Fibroblast of lung (primary cell): ENCODE measurements at regions not wholly inside any gene's neighbourhood (a gene's known extent, or its start where the extent isn't known, plus 50 kb on each side); places are given as distances from the start of the nearest gene placed in this dataset.

Source experiments
- DNase-seq, 2 donors: peaks; one replicate each; pipeline versions ENCODE4 v3.0.0 to v3.0.0-alpha.2; 2010; ENCODE audit warnings: low read depth in 2 of 2
- H2AFZ ChIP-seq: 2 replicates; pipeline ENCODE4 v1.5.1; 2012; ENCODE audit warnings: low read length, control low read depth, inconsistent platforms
- H3K27ac ChIP-seq: 2 replicates; pipeline ENCODE4 v1.5.1; 2011; ENCODE audit warnings: low read length, control low read depth; ENCODE audit not compliant: insufficient read depth
- H3K27me3 ChIP-seq: 2 replicates; pipeline ENCODE4 v1.5.1; 2011; ENCODE audit warnings: mild to moderate bottlenecking, low read length; ENCODE audit not compliant: control insufficient read depth, insufficient read depth
- H3K36me3 ChIP-seq: 2 replicates; pipeline ENCODE4 v1.5.1; 2011; ENCODE audit warnings: low read length; ENCODE audit not compliant: control insufficient read depth, insufficient read depth
- H3K4me1 ChIP-seq: 2 replicates; pipeline ENCODE4 v1.5.1; 2011; ENCODE audit warnings: low read length; ENCODE audit not compliant: control insufficient read depth, insufficient read depth; ENCODE audit errors: extremely low read depth
- H3K4me2 ChIP-seq: 2 replicates; pipeline ENCODE4 v1.5.1; 2011; ENCODE audit warnings: low read length, control low read depth; ENCODE audit not compliant: insufficient read depth; ENCODE audit errors: extremely low read depth
- H3K4me3 ChIP-seq, 4 experiments: fragments of 200-600 bp in 1 of 4; sonication (generic) in 1 of 4; replicated peaks in 1 of 4; 2 replicates each; pipeline ENCODE4 v1.5.1; 2011 to 2016; ENCODE audit warnings: low read length in 4 of 4, low read depth in 3 of 4, mild to moderate bottlenecking in 3 of 4, control low read depth in 2 of 4, inconsistent platforms in 1 of 4, mixed read lengths in 1 of 4; ENCODE audit not compliant: insufficient read depth in 1 of 4; ENCODE audit errors: control extremely low read depth in 1 of 4
- H3K79me2 ChIP-seq: 2 replicates; pipeline ENCODE4 v1.5.1; 2012; ENCODE audit warnings: mild to moderate bottlenecking, low read length, inconsistent platforms; ENCODE audit not compliant: control insufficient read depth, insufficient read depth
- H3K9ac ChIP-seq: 2 replicates; pipeline ENCODE4 v1.5.1; 2011; ENCODE audit warnings: mild to moderate bottlenecking, low read length, control low read depth; ENCODE audit not compliant: insufficient read depth
- H3K9me3 ChIP-seq: 2 replicates; pipeline ENCODE4 v1.5.1; 2012; ENCODE audit warnings: low read depth, low read length; ENCODE audit not compliant: control insufficient read depth, insufficient read depth
- H4K20me1 ChIP-seq: 2 replicates; pipeline ENCODE4 v1.5.1; 2011; ENCODE audit warnings: low read length; ENCODE audit not compliant: control insufficient read depth, insufficient read depth; ENCODE audit errors: extremely low read depth
- EZH2 ChIP-seq: IDR thresholded peaks from 2 replicates; pipeline ENCODE4 v1.5.1; 2012; ENCODE audit warnings: low read length, control low read depth, mild to moderate bottlenecking; ENCODE audit errors: missing control alignments
- TF ChIP-seq, protein P1 (sequence below), 2 donors: IDR thresholded peaks in 1 of 2; conservative IDR thresholded peaks in 1 of 2; 1 replicate in 1 of 2; 2 replicates in 1 of 2; pipeline ENCODE4 v1.5.1; 2011 to 2012; ENCODE audit warnings: low read length in 2 of 2, control low read depth in 1 of 2, inconsistent platforms in 1 of 2, low read depth in 1 of 2, mild to moderate bottlenecking in 1 of 2

DNA sequence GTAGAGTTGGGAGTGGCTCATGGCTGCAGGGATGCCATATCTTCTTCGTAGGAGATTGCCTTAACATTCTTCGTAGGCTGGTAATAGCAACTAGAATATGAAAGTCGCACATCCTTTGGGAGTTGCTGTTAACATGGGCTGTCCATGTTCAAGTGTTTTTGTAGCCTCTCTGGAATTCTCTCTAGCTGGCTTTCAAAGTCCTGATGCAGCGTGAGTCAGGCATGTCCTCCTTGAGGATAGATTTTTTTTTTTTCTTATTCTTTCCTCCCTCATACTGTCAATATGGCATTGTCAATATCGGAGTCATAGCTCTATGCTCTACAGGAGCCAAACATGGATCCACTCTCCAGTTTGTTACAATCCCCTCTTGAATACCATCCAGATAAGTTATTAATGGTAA is 494.8 kb upstream of the WWC1 start:
- Histone ChIP-seq H3K36me3 (no peaks in the 10 kb centered on the region), H3K9me3 (no peaks in the 10 kb centered on the region), H3K27ac (no peak overlapping the region), H4K20me1 (no peaks in the 10 kb centered on the region), H3K79me2 (no peaks in the 10 kb centered on the region), H3K4me2 (no peak overlapping the region), H3K9ac (no peak overlapping the region), H2AFZ (no peak overlapping the region), H3K27me3 (no peaks in the 10 kb centered on the region), H3K4me1 (no peaks in the 10 kb centered on the region), H3K4me3 (no peak overlapping the region)
- DNase-seq, result peak in 1 of 2 donors; percentile 84
- TF ChIP-seq, protein P1, sequence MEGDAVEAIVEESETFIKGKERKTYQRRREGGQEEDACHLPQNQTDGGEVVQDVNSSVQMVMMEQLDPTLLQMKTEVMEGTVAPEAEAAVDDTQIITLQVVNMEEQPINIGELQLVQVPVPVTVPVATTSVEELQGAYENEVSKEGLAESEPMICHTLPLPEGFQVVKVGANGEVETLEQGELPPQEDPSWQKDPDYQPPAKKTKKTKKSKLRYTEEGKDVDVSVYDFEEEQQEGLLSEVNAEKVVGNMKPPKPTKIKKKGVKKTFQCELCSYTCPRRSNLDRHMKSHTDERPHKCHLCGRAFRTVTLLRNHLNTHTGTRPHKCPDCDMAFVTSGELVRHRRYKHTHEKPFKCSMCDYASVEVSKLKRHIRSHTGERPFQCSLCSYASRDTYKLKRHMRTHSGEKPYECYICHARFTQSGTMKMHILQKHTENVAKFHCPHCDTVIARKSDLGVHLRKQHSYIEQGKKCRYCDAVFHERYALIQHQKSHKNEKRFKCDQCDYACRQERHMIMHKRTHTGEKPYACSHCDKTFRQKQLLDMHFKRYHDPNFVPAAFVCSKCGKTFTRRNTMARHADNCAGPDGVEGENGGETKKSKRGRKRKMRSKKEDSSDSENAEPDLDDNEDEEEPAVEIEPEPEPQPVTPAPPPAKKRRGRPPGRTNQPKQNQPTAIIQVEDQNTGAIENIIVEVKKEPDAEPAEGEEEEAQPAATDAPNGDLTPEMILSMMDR (conservative IDR thresholded peaks at IDR 0.05 in 1 of 2, IDR thresholded peaks at IDR 0.05 in 1 of 2; ENCODE audit: low read depth in 1 of 2, low read length in 2 of 2), result no peak
- TF ChIP-seq EZH2, result no peak

DNA sequence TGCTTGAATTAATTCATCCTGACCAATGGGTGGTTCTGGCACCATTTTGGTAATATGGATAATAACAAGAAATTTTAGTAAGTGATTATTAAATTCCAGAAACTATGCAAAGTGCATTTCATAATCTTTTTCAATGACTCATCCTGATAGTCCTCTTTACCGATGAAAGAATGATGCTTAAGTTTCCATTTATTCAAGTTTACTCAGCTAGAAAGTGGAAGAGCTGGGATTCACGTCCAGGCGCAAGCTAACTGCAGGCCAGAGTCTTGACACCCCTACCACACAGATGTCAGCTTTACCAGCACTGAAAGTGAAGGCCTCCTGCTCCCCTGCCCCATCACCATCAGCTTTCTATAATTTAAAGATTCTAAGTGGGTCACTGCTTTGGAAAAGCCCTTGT is 493.5 kb upstream of the WWC1 start:
- H3K9me3 ChIP-seq, result no peaks in the 10 kb centered on the region
- H3K9ac ChIP-seq, result no peak overlapping the region
- no peaks in the 10 kb centered on the region for H3K79me2 ChIP-seq
- H3K27ac ChIP-seq, result no peak overlapping the region
- no peaks in the 10 kb centered on the region for H3K27me3 ChIP-seq
- no peaks in the 10 kb centered on the region for H3K36me3 ChIP-seq
- no peak overlapping the region for H2AFZ ChIP-seq
- no peak overlapping the region for H3K4me2 ChIP-seq
- H4K20me1 ChIP-seq, result no peaks in the 10 kb centered on the region
- TF ChIP-seq, protein P1 (conservative IDR thresholded peaks at IDR 0.05 in 1 of 2, IDR thresholded peaks at IDR 0.05 in 1 of 2; ENCODE audit: low read depth in 1 of 2, low read length in 2 of 2), result no peak
- no peak for TF ChIP-seq EZH2
- no peak overlapping the region for H3K4me3 ChIP-seq
- no peaks in the 10 kb centered on the region for H3K4me1 ChIP-seq
- DNase-seq, result peak in 1 of 2 donors; percentile 61

DNA sequence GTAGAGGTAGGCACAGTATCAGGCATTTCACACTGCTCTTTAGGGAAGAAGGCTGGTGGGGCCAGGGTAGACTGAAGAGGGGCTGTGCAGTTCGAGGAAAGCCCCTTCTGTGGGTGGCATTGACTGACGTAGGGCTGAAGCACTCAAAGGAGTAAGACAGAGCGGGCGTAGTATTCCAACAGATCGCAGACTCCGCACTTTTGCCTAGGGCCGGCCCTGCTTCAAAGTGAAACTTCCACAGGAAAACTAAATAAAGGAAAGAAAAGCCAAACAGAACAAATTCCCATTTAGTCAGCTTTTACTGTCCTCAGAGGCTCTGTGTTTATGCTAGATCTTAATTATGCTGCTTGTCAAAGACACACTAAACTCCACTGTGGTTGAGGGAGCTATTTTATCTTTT is 493.0 kb upstream of the WWC1 start:
- Histone ChIP-seq H3K27me3 (no peaks in the 10 kb centered on the region), H3K4me3 (no peak overlapping the region), H3K79me2 (no peaks in the 10 kb centered on the region), H3K36me3 (no peaks in the 10 kb centered on the region), H2AFZ (peak overlapping the region; percentile 43), H3K9me3 (no peaks in the 10 kb centered on the region), H3K4me2 (peak overlapping the region; percentile 57), H3K27ac (no peak overlapping the region), H3K9ac (no peak overlapping the region), H4K20me1 (no peaks in the 10 kb centered on the region), H3K4me1 (no peaks in the 10 kb centered on the region)
- DNase-seq, result no peak
- TF ChIP-seq, protein P1 (conservative IDR thresholded peaks at IDR 0.05 in 1 of 2, IDR thresholded peaks at IDR 0.05 in 1 of 2; ENCODE audit: low read depth in 1 of 2, low read length in 2 of 2), result no peak
- TF ChIP-seq EZH2, result no peak
